ENCODE measurements at regions not wholly inside any gene's neighbourhood (a gene's known extent, or its start where the extent isn't known, plus 50 kb on each side); places are given as distances from the start of the nearest gene placed in this dataset.

GRCh38 chr7:46247664-46248063 is 326.6 kb upstream of the IGFBP3 start (continued):
- TF ChIP-seq, protein P1, sequence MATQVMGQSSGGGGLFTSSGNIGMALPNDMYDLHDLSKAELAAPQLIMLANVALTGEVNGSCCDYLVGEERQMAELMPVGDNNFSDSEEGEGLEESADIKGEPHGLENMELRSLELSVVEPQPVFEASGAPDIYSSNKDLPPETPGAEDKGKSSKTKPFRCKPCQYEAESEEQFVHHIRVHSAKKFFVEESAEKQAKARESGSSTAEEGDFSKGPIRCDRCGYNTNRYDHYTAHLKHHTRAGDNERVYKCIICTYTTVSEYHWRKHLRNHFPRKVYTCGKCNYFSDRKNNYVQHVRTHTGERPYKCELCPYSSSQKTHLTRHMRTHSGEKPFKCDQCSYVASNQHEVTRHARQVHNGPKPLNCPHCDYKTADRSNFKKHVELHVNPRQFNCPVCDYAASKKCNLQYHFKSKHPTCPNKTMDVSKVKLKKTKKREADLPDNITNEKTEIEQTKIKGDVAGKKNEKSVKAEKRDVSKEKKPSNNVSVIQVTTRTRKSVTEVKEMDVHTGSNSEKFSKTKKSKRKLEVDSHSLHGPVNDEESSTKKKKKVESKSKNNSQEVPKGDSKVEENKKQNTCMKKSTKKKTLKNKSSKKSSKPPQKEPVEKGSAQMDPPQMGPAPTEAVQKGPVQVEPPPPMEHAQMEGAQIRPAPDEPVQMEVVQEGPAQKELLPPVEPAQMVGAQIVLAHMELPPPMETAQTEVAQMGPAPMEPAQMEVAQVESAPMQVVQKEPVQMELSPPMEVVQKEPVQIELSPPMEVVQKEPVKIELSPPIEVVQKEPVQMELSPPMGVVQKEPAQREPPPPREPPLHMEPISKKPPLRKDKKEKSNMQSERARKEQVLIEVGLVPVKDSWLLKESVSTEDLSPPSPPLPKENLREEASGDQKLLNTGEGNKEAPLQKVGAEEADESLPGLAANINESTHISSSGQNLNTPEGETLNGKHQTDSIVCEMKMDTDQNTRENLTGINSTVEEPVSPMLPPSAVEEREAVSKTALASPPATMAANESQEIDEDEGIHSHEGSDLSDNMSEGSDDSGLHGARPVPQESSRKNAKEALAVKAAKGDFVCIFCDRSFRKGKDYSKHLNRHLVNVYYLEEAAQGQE (IDR thresholded peaks at IDR 0.05; ENCODE audit: unreplicated experiment) = no peak
- TF ChIP-seq JUNB (IDR thresholded peaks at IDR 0.05; ENCODE audit: unreplicated experiment) = no peak
- TF ChIP-seq EZH2 (IDR thresholded peaks at IDR 0.05; ENCODE audit: low read depth, unreplicated experiment) = no peak
- TF ChIP-seq ETS1 (IDR thresholded peaks at IDR 0.05) = no peak
- no peak for TF ChIP-seq EZH2phosphoT487 (IDR thresholded peaks at IDR 0.05; ENCODE audit: unreplicated experiment)
- no peak for TF ChIP-seq NANOG (IDR thresholded peaks at IDR 0.05; ENCODE audit: borderline replicate concordance)
- TF ChIP-seq, protein P2, sequence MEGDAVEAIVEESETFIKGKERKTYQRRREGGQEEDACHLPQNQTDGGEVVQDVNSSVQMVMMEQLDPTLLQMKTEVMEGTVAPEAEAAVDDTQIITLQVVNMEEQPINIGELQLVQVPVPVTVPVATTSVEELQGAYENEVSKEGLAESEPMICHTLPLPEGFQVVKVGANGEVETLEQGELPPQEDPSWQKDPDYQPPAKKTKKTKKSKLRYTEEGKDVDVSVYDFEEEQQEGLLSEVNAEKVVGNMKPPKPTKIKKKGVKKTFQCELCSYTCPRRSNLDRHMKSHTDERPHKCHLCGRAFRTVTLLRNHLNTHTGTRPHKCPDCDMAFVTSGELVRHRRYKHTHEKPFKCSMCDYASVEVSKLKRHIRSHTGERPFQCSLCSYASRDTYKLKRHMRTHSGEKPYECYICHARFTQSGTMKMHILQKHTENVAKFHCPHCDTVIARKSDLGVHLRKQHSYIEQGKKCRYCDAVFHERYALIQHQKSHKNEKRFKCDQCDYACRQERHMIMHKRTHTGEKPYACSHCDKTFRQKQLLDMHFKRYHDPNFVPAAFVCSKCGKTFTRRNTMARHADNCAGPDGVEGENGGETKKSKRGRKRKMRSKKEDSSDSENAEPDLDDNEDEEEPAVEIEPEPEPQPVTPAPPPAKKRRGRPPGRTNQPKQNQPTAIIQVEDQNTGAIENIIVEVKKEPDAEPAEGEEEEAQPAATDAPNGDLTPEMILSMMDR (conservative IDR thresholded peaks at IDR 0.05; ENCODE audit: low read depth in 2 of 2) = no peak
- TF ChIP-seq ZNF331 (CRISPR knock-in tag; IDR thresholded peaks at IDR 0.05; ENCODE audit: low read depth) = no peak
- TF ChIP-seq CREB1 (CRISPR knock-in tag; IDR thresholded peaks at IDR 0.05; ENCODE audit: low read depth) = no peak

DNA sequence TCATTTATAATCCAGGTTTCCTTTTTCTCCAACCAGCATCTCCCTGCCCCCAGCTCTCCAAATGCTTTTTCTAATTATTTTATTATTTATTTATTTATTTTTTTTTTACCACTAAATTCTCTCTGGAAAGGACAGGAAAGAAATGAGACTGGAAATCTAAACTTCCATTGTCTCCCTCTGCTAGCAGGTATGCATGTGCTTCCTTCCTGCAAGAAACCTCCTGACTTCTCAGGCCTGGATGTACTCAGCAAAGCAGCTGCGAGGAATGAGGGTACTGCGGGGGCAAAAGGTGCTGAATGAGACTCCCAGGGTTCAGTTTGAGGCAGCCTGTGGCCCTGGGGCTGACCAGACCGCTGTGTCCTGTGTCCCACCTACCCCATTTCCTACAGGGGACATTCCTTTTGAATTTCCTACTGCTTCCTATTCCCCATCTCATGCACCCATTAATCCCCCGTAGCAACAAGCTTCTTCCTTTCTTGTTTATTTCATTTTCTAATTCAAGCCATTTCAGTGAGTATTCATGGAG is 324.6 kb upstream of the IGFBP3 start:
- ATAC-seq = peak; percentile 32; the same call in 1 of the 3 replicates
- H3K79me2 ChIP-seq (replicated peaks; ENCODE audit: insufficient read depth) = no peaks in the 10 kb centered on the region
- no peaks in the 10 kb centered on the region for H3K27me3 ChIP-seq (ENCODE audit: insufficient read depth)
- H3K4me1 ChIP-seq (ENCODE audit: insufficient read depth) = no peaks in the 10 kb centered on the region
- Mint-ChIP-seq H3K4me1 (peaks cover 10% of the 10 kb centered on the region; the same call in 1 of the 3 replicates), H3K4me3 (no peak overlapping the region), H3K27ac (no peak overlapping the region), H3K36me3 (ENCODE audit: low read depth) (peaks cover 2% of the 10 kb centered on the region; the same call in 2 of the 3 replicates), H3K27me3 (ENCODE audit: insufficient read depth, low read depth, poor library complexity) (no peaks in the 10 kb centered on the region), H3K9me3 (peaks cover 3% of the 10 kb centered on the region; the same call in 1 of the 3 replicates)
- H3K36me3 ChIP-seq (ENCODE audit: insufficient read depth) = no peaks in the 10 kb centered on the region
- H3K4me2 ChIP-seq = no peak overlapping the region
- H3K4me3 ChIP-seq = no peak overlapping the region
- peak; percentile 22 for DNase-seq (ENCODE audit: low spot score)
- H4K20me1 ChIP-seq (replicated peaks; ENCODE audit: insufficient read depth) = no peaks in the 10 kb centered on the region
- H3K27ac ChIP-seq (ENCODE audit: low read depth) = no peak overlapping the region
- no peaks in the 10 kb centered on the region for H3F3A ChIP-seq (replicated peaks; ENCODE audit: low read depth)
- peak overlapping the region; percentile 87 for H2AFZ ChIP-seq
- H3K9me2 ChIP-seq (ENCODE audit: insufficient read depth) = 0 out of 2 replicates have a peak, but pooled peaks cover 4% of the 10 kb centered on the region
- TF ChIP-seq EZH2phosphoT487 (IDR thresholded peaks at IDR 0.05; ENCODE audit: unreplicated experiment) = no peak
- no peak for TF ChIP-seq ZNF331 (CRISPR knock-in tag; IDR thresholded peaks at IDR 0.05; ENCODE audit: low read depth)
- TF ChIP-seq, protein P2 (conservative IDR thresholded peaks at IDR 0.05; ENCODE audit: low read depth in 2 of 2) = no peak
- TF ChIP-seq ZNF114 (CRISPR knock-in tag; IDR thresholded peaks at IDR 0.05) = no peak
- no peak for TF ChIP-seq NANOG (IDR thresholded peaks at IDR 0.05; ENCODE audit: borderline replicate concordance)
